Activated CD8-positive, alpha-beta memory T cell treated with anti-CD3 and anti-CD28 coated beads for 48 hours (primary cell): ENCODE measurements at regions not wholly inside any gene's neighbourhood (a gene's known extent, or its start where the extent isn't known, plus 50 kb on each side); places are given as distances from the start of the nearest gene placed in this dataset.

Experiments used
- DNase-seq, 3 experiments: peaks; one replicate each; pipeline ENCODE4 v3.0.0-alpha.2; 2020; ENCODE audit warnings: low read depth in 2 of 3, low spot score in 2 of 3

DNA sequence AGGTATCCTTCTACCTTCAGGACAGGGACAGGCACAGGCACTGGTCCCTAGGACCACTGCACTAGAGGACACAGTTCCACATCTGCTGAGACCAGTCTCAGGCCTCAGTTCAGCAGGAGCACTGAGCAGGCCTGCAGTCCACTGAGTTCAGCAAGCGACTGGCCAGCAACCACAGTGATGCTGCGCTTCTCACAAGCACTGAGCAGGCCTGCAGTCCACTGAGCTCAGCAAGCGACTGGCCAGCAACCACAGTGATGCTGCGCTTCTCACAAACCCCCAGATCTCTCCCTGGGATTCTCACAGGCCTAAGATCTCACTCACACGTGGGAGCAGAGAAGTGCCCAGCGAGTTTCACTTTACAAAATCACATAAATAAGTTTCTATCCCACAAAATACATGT is 140.6 kb downstream of the IRS2 start:
- DNase-seq = no peak

DNA sequence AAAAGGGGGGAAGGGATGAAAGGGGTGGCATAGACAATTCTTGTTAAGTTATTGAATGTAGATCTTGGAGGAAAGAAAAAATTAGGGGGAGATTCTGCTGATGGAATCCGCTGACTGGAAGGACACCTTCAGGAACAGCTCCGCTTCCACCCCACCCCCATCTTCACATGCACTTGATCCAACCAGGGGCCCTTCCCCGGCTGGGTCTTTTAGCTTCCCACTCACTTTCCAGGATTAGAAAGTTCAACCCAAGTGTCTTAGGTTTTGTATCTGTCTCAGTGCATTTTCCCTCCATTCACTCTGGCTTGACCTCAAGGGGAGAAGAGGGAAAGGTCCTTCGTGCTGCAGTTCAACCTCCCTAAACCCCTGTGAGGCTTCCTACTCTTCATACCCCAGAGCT is 141.4 kb downstream of the IRS2 start:
- DNase-seq = no peak

DNA sequence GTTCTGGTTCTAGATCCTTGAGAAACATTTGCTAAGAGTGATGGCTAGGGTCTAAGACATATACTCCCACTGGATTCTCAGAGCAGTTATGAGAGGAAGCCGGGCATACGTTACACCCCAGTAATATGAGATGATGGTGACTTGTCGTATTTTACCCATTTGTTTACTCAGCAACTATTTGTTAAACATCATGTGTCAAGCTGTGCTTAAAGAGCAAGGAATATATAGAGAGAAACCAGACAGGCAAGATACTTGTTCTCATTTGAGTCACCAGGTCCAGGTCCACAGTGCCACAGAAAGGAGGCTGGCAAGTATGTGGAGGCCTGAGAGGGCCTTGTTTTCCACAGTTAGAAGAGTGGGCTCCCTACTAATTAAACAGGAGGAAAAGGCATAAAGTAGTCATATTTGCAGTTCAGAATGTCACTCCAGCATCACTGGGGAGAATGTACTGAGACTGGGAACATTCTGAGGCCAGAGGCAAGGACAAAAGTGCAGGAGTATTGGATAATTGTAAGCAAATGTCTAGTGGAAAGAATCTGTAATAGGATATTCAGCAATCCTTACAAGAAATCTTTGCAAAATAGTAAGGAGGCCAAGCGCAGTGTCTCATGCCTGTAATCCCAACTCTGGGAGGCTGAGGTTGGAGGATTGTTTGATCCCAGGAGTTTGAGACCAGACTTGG is 142.2 kb downstream of the IRS2 start:
- no peak for DNase-seq

DNA sequence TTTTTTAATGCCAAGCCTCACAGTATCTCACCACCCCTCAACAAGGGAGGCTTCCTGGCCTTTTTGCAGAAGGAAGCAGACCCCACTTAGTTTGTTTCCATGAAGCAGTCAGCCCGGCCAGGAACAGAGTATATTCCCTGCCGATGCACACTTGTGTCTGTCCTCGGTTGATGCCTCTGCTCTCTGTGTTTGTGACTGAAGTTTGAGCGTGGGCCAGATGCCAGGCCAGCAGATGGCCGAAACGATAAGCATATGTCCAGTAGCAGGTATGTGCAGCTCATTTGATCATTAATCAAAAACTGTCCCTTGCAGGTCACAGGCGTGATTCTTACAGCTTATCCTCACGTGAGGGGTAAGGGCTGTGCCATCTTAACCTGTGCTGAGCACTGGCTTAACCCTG is 144.0 kb downstream of the IRS2 start:
- DNase-seq = no peak

DNA sequence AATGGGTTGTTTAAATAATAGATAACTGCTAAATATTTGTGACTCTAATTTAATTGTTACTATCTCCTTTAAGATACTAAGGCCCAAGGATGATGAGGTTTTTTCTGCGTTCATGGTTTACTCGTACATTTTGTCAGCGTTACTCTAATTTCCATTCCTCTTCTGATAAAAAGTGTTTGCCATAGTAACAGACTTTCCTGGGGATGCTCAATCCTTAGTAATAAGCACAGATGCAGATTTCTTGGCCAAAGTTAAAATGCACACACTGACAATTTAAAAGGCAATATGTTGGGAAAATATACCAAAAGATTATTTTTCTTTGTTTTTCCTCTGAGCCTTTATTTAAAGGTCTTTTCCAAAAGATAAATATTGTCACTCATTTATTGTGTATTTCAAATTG is 149.6 kb downstream of the IRS2 start:
- DNase-seq = no peak

DNA sequence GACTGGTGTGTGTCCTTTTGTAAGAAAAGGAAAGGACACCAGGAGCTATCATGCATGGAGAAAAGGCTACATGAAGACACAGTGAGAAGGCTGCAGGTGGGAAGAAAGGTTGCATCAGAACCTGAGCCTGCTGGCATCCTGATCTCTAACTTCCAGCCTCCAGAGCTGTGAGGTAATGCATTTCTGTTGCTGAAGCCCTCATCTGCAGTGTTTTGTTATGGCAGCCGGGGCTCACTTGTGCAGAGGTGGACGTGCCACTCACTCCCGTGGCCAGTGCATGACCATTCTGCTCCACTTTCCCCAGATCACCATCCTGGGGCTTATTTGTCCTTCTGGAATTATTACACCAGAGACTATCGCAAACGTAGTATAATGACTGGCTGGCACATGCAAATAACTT is 155.3 kb downstream of the IRS2 start:
- DNase-seq = no peak

DNA sequence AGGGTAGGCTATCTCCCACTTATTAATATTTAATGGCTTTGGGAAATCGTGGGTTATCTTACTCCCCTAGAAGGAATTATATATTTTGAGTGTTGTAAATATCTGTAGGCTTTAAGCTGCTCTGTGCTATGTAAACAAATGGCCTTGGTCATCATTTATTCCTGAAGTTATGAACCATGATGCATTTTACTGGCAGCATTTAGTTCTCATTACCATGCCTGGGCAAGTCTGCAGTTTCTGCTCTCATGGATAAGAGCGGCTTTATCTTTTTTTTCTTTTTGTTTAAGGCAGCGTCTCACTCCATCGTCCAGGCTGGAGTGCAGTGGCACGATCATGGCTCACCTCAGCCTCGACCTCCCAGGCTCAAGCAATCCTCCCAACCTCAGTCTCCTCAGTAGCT is 156.1 kb downstream of the IRS2 start:
- no peak for DNase-seq

DNA sequence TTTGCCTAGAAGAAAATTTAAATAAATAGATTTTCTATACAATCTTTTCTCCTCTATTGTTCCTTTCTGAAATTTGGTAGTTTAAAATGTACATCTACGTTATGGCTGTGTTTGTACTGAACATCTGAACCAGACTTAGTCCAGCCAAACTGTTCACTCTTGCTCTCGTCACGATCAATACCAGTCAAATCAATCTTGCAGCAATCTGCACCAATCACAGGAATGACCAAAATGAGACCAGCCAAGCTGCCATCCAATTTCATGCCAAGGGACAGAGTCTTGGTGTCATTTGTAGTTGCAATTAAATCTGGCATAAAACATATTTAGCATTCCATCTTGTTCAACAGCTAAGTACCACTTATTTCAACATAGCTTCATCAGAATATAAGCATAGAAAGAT is 156.6 kb downstream of the IRS2 start:
- no peak for DNase-seq

DNA sequence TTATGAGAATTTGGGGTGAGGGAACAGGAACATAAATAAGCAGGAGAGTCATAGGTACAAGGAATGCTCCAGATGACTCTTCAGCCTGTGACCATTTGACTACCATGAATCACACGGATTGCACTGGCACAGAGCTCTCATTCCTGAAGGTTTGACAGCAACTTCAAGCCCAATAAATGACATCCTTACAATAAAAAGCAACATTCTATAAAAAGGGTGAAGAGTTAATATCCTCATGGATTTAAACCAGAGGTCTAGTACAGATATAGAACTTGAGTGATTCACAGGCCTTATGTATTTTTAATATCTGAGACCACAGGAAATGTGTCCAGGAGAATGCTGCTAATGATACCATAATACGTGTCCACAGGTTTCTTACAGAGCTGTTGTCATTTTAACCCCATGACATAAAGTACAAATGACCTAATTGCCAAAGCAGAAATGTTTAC is 158.1 kb downstream of the IRS2 start:
- DNase-seq = no peak

DNA sequence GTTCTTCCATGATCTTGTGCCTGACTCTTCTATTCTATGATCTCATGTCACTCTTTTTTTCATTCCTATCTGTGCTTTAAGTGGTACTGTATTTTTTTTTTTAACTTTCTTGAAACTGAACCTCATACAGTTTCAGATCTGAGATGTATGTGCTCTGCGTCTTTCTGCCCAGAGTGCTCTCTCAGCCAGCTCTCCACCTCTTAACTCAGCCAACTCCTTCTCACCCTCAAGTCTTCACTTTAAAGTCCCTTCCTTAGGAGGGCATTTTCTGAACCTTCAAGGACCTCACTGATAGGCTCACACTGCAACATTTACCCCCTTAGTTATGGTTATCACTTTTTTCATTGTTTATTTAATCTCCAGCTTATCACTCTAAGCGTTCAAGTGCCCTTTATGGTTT is 158.7 kb downstream of the IRS2 start:
- DNase-seq = no peak

DNA sequence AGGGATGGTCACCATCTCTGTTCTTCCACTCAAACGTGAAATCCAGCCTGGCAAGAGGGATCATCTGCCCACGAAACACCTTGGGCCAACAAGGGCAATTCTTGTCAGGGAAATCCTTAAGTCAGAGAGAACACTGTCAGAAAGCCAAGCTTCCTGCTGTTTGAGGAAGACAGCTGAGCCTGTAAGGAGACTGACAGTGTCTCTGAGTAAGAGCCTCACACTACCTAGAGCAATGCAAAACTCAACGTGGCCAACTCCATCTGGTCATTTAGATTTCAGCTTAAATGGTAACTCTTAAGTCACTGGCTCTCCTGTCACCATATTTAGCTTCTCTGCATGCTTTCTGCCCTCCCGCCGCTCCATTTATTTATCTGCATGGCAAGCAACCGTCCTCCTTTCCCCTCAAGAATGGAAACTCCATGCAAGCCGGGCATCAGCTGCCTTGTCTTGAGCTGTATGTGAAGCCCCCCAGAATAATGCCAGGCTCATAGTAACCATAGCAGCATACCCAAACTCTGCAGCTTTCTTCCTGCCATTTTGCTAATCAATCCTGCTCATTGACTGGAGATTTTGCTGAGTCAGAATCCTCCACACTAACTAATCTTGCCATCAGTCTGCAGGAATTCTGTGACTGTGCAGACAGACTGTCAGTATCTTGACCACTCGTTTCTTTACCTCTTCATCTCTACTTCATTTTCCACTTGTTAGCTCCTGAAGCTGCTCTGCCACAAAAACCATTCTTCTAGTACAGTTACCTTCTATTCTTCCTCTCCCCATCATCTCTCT is 159.8 kb downstream of the IRS2 start:
- DNase-seq = no peak

DNA sequence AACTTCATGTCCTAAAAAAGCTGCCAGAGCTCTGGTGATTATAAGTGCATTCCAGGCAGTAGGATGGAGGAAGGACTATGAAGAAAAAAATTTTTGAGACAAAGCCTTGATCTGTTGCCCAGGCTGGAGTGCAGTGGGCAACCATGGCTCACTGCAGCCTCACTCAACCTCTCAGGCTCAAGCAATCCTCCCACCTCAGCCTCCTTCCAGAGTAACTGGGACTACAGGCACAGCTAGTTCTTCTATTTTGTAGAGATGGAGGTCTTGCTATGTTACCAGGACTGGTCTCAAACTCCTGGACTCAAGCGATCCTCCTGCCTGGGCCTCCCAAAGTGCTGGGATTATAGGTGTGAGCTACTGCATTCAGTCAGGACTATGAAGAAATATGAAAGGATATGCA is 161.2 kb downstream of the IRS2 start:
- no peak for DNase-seq

DNA sequence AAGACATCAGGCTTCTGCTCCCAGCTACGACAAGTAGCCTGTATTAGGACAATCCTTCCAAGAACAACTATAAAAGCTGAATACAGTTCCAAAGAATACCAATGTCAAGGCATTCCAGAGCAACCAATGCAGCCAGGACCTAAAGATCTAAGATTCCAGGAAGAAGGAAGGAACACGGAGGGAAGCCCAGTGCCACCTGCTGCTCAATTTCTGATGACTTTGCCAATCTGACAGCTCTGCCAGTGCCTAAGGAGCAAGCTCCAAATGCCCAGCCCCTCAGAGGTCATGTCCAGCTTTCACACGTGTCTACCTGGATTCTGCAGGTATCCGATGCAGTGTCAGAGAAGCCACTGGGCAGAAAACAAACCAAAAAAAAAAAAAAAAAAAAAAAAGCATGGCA is 164.4 kb downstream of the IRS2 start:
- DNase-seq = no peak

DNA sequence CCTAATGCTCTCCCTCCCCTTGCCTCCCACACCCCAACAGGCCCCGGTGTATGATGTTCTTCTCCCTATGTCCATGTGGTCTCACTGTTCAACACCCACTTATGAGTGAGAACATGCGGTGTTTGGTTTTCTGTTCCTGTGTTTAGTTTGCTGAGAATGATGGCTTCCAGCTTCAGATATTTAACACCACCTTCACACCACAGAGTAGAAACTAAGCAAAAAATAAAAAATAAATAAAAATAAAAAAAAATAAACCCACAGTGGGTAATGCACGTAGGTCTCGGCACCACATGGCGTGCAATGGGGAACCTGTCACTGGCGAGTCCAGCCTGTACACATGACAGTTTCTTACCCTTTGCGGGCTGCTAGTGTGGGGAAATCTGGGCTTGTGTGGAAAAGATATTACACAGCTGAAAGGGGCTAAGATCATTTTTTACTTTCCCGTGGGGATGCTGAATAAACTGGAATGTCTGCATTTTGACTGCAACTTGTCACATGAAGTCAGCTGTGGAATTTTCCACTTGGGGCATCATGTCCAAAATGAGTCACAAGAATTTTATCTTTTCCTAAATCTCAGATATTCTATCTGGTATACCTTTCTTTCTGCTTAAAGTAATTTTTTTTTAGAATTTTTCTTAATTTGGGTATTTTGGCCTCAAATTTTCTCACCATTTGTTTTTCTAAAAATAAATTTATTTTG is 170.5 kb downstream of the IRS2 start:
- no peak for DNase-seq

DNA sequence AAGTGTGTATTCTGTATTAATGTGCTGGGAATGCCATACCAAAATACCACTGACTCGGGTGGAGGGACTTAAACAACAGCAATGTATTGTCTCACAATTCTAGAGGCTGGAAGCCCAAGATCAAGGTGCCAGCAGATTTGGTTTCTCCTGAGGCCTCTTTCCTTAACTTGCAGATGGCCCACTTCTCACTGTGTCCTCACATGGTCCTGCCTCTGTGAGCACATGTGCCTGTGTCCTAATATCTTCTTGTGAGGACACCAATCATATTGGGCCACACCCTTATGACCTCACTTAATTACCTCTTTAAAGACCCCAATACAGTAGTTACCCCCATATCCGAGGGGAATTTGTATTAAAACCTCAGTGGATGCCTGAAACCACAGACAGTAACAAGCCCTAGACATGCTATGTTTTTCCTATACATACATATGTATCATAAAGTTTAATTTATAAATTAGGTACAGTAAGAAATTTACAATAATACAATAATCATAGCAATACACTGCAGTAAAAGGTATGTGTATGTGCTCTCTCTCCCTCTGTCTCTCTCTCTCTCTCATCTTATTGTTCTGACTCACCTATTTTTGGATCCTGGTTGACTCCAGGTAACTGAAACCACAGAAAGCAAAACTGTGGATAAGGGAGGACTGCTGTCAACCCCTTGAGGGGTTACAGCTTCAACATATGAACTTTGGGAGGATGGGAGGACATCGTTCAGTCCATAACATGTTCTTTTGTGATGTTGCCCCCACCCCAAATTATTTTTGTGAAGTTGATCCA is 174.3 kb downstream of the IRS2 start:
- DNase-seq = no peak

DNA sequence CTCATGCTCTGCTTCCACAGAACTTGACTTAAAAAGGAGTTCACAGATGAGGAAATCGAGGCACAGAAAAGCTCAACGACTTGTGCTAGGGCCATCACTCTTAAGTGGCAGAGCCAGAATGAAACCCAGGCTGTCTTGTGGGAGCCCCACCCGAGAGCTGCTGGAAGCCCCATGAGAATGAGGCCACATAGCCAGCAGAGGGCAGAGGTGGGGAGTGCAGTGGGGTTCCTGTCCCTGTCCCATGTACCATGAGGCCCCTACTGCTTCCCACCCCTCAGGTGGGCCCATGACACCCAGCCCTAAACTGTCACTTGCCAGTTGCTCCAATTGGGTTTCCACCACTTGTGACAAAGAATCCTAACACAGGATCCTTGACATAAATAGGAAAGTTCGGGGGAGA is 175.9 kb downstream of the IRS2 start:
- DNase-seq = peak in 1 of 3 experiments; percentile 2

DNA sequence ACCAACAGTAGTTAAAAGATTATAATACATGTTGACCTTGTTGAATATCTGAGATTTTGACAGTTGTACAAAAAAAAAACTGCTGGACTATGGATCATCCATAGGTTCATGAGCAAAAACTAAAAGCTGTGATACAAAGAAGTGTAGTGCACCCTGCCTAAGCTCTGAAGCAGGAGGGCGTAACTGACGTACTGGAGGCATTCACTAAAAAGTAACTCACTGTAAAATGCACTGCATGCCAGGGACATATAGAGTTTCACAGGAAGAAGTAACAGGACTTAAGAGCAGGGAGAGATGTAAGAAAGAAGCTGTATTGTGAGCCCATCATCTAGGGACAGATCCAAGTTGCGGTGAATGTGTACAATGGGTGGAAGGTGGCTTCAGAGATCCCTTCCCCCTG is 177.9 kb downstream of the IRS2 start:
- no peak for DNase-seq

DNA sequence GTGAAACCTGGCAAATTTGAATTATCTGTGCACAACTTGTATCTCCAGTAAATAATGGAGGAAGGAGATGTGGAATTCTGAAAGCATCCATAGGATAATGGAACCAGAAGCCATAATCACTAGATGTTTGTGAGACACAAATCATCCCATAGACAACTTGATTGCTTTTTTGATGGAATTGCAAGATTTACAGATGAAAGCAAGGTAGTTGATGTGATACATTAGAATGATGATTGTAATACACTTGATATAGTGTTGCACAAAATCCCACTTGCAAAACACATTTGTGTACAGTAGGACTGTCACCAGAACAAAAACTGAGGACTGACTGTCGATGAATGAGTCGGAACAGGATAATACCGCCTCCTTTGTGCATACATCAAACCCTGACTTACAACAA is 178.3 kb downstream of the IRS2 start:
- DNase-seq = no peak

DNA sequence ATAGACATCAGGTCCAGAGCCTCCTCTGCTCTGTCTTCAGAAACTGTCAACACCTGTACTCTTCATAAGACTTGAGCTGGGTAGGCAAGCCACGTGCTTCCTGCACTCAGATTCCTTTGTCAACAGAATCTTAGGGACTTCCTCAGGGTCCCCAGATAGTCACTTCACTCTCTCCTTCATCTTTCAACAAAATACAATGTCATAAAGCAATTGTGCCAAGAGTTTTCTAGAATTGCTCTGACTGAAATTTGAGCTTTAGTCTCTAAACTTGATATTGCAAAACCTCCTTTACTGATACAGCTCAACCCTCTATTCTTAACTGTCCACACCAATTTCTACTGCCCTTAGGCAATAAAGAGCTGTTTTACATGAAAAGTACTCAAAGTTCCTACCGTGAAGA is 179.9 kb downstream of the IRS2 start:
- DNase-seq = no peak

DNA sequence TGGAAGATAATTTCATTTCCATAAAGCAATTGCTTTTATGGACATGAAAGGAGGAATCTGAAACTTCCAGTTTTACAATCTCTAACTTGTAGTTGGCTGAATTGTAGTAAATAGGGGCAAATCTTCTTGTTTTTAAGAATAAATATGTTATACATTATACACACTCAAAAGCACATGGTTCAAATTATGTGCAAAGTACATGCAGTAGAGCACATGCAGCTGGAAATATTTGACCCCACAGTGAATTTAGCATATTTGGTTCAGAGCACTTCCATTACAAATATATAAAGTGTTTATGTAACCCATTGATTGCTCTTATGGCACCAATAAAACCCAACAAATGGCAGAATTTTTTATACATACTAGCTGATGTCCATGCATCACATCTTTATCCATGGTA is 180.5 kb downstream of the IRS2 start:
- no peak for DNase-seq

DNA sequence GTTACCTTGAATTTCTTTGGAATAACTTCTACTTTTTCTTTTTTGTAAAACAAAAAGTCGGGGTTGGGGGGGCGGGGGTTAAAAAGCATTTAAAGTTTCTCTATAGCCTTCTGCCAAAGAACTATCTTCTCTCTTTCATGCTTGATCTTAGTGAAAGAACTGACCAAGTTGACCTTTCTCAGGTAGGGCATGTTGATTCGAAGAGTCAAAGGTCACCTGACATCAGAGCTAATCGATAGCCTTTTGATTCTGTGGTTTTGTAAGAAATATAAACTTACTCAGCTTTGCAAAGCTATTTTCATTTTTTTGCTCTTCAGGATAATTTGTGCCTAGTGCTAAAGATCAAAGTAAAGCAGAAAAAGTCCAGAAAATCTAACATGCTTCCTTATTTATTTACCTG is 181.5 kb downstream of the IRS2 start:
- no peak for DNase-seq

DNA sequence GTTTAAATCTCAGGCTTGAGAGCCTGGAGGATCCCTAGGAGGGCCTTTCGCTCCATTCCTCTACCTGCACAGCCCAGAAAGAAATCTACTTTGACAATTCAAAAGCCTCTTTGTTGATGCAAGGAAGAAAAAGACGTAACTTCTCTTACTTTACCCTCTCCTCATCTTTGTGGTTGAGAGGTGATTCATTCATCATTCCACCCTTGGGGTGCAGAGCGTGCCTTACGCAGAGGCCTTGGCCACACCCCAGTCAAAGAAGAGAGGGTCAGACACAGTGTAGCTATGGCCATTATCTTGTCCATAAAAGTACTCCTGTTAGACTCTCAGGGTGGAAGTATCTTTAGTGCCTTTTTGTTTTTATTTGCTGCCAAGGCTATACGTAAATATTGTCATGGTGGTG is 184.0 kb downstream of the IRS2 start:
- no peak for DNase-seq
